Motor neuron (in vitro differentiated cells): ENCODE measurements at regions not wholly inside any gene's neighbourhood (a gene's known extent, or its start where the extent isn't known, plus 50 kb on each side); places are given as distances from the start of the nearest gene placed in this dataset.
A peak's percentile ranks its signal among the peaks of the same experiment; 100 is the strongest.
"Not testable (repeated sequence)": the region's sequence is repeated elsewhere in the genome, so short reads cannot be mapped to it uniquely, and the experiment has no call there.

Source experiments
- ATAC-seq, 8 experiments: fragments of 200-7000 bp; cut with Tn5 transposase; replicated peaks in 6 of 8; 2 replicates each; pipeline ENCODE4 v1.8.0; 2021; ENCODE audit warnings: mild to moderate bottlenecking in 8 of 8, moderate library complexity in 8 of 8
- H3K27ac ChIP-seq, 2 donors: fragments of 250-450 bp; sonication (Bioruptor Pico); 2 replicates each; pipeline ENCODE4 v1.9.0; 2021; ENCODE audit warnings: antibody characterized with exemption in 2 of 2, mild to moderate bottlenecking in 2 of 2, moderate library complexity in 1 of 2
- H3K4me1 ChIP-seq, 2 donors: fragments of 250-450 bp; sonication (Bioruptor Pico); replicated peaks in 1 of 2; 2 replicates each; pipeline ENCODE4 v1.6.1; 2021; ENCODE audit warnings: antibody characterized with exemption in 2 of 2, mild to moderate bottlenecking in 2 of 2, moderate library complexity in 1 of 2
- H3K4me3 ChIP-seq, 5 donors: fragments of 250-450 bp; sonication (Bioruptor Pico); 2 replicates each; pipeline ENCODE4 v1.9.0; 2021; ENCODE audit warnings: antibody characterized with exemption in 5 of 5, mild to moderate bottlenecking in 5 of 5, moderate library complexity in 4 of 5
- WGBS, 10 experiments: fragments of 450-650 bp; shearing (Covaris generic); methylation state at CpG; one replicate each; pipeline ENCODE4 v1.0.0; 2022; 5-methylcytosine and 5-hydroxymethylcytosine counted together
- in situ Hi-C, 9 experiments: fragments of 400-800 bp; cut with MboI; loops; one replicate each; pipeline ENCODE4 v1.15.0; 2021; ENCODE audit warnings: low sequenced_read_pairs in 9 of 9, low pct_unique_long_range_greater_than_20kb in 2 of 9; ENCODE audit not compliant: unreplicated experiment in 9 of 9

DNA sequence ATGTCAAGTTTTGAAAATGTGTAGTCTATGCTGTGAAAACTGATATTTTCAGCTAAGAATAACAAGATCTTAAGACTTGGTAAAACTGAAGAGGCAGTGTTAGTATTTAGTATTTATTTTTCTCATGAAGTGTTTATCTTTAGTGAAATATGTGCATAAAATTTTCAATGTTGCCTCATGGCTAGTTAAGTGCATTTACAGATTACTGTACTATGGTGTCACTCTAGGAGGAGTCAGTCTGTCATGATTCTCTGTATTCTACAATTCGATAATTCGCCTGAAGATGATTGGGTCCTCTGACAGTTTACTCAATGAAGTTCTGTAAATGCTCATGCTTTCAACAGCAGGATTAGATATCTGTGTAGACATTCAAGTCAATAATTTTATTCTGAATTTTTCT is 488.1 kb upstream of the GRM3 start:
- Histone ChIP-seq H3K4me3 (no peak overlapping the region), H3K4me1 (no peaks in the 10 kb centered on the region), H3K27ac (no peak overlapping the region)
- ATAC-seq: peak in 3 of 8 experiments; percentile 42 to 67 (median 65)
- in situ Hi-C loops: no loop called here
- WGBS, 10 experiments: 0 to 100% (median 79%) methylated on average over 1 to 2 of the region's 2 CpGs; no CpG with 5 or more reads in 3 of the 10 experiments

GRCh38 chr7:86152926-86153325 is 490.8 kb upstream of the GRM3 start:
- Histone ChIP-seq H3K4me3 (no peak overlapping the region), H3K4me1 (no peaks in the 10 kb centered on the region), H3K27ac (no peak overlapping the region)
- no peak for ATAC-seq
- in situ Hi-C loops: no loop called here
- WGBS, 10 experiments: 0 to 75% (median 43%) methylated on average over 1 to 2 of the region's 2 CpGs; no CpG with 5 or more reads in 4 of the 10 experiments

DNA sequence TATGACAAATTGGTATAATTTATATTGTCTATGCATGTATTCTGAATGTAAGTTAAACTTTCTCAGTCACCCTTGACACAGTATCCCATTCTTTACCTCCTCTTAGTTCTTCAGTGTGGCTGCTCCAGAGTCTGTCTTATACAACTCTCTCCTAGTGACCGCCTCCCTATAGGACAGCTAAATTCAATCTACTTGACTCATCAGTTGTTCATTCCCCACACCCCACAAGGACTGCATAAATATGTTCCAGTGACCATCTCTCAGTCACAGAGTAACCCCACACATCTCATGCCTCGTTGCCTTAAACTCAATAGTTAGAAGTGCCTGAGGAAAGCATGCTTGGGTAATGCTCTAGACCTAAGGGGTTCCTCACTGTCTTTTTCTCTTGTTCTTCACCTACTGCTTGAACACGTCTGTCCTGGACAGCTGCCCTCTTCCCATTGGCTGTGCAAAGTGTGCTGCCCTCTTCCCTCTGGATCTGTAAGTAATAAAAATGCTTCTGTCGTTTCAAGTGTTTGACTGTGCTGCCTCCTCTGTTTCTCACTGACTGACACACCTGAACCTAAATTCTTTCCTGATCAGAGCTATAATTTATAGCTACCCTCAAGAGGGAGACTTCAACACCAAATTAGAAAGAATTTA is 494.6 kb upstream of the GRM3 start:
- Histone ChIP-seq H3K27ac (no peak overlapping the region), H3K4me1 (peaks cover 0 to 4% of the 10 kb centered on the region in 2 donors), H3K4me3 (no peak overlapping the region)
- 0 to 100% (median 58%) methylated on average over 1 to 3 of the region's 4 CpGs; no CpG with 5 or more reads in 2 of the 10 experiments for WGBS, 10 experiments
- ATAC-seq: peak in 2 of 8 experiments; percentile 79 to 84
- in situ Hi-C loops: no loop called here

DNA sequence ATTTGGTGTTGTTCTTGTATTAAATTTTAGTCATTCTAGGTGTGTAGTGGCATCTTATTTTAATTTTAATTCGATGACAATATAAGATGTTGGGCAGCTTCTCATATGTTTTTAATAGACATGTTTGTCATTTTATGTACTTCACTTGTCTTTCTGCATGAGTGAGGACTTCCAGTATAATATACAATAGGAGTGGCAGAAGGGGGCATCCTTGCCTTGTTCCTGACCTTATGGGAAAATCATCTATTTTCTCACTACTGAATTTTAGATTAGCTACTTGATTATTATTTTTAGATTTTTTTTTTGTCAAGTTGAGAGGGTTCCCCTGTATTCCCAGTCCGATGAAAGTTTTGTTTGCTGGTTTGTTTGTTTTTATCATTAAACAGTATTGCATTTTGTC is 495.2 kb upstream of the GRM3 start:
- Histone ChIP-seq H3K27ac (no peak overlapping the region), H3K4me3 (no peak overlapping the region), H3K4me1 (peaks cover 0 to 6% of the 10 kb centered on the region in 2 donors)
- ATAC-seq: no peak
- in situ Hi-C loops: no loop called here
- 0 to 83% (median 60%) methylated on average over 1 to 2 of the region's 2 CpGs; no CpG with 5 or more reads in 1 of the 10 experiments for WGBS, 10 experiments

DNA sequence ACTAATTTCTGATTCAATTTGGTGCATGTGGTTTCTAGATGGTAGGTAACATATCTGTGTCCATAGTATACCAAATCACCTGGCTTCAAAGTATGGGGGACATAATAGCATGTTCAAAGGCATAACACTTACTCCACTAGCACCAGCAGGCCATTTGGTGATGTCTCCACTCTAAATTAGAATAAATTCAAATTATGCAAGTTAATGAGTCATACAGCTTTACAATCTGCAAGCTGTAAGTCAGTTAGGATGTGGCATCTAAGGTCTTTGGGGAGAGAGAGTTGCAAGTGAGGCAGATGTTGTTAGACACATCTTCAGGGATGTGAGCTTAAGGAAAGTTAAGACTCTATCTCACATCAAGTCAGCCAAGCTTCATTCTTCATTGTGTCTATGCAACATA is 506.4 kb upstream of the GRM3 start:
- in situ Hi-C loops: no loop called here
- ATAC-seq: peak in 3 of 8 experiments; percentile 76 to 93 (median 77)
- Histone ChIP-seq H3K27ac (no peak overlapping the region), H3K4me1 (no peaks in the 10 kb centered on the region), H3K4me3 (no peak overlapping the region)

DNA sequence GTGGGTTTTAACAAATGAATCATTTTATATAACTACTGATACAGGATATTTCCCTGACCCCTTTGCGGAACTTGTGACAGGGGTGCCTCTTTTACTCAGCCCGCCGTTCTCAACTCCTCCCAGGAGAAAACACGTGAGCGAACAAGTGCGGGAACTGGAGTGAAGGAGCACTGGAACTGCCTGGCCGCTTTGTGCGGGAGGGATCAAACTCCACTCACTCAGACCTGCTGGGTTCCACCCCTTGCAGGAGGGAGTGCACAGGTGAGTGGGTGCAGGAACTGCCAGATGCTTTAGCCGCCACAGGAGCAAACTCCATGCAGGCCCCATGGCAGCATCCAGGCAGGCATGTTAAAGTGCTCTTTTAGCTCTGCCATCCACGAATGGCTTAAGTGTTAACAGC is 513.4 kb upstream of the GRM3 start:
- H3K4me3 ChIP-seq: no peak overlapping the region
- 23 to 100% (median 79%) methylated on average over 1 to 8 of the region's 10 CpGs; no CpG with 5 or more reads in 4 of the 10 experiments for WGBS, 10 experiments
- no peak for ATAC-seq
- H3K4me1 ChIP-seq: no peaks in the 10 kb centered on the region
- H3K27ac ChIP-seq: no peak overlapping the region
- in situ Hi-C loops: no loop called here

GRCh38 chr7:86123476-86123875 is 520.2 kb upstream of the GRM3 start:
- H3K27ac ChIP-seq: no peak overlapping the region
- WGBS, 10 experiments: 9 to 100% (median 74%) methylated on average over 2 to 4 of the region's 4 CpGs; no CpG with 5 or more reads in 1 of the 10 experiments
- ATAC-seq: no peak
- H3K4me1 ChIP-seq: no peaks in the 10 kb centered on the region
- H3K4me3 ChIP-seq: no peak overlapping the region
- in situ Hi-C loops: no loop called here

DNA sequence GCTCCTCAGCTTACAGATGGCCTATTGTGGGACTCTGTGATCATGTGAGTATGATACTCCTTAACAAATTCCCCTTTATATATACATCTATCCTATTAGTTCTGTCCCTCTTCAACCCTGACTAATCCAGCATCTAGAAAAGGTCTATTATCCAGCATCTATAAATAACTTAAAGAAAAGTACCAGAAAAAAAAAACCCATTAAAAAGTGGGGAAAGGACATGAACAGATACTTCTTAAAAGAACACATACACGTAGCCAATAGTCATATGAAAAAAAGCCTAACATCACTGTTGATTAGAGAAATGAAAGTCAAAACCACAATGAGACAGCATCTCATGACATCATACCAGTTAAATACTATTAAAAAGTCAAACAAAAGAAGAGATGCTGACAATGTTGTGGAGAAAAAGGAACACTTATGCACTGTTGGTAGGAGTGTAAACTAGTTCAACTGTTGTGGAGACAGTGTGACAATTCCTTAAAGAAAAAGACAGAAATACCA is 549.5 kb upstream of the GRM3 start:
- in situ Hi-C loops: no loop called here
- no peak for ATAC-seq
- WGBS, 10 experiments: 0 to 88% (median 60%) methylated on average over 1 of the region's 1 CpG; no CpG with 5 or more reads in 1 of the 10 experiments
- H3K4me3 ChIP-seq: no peak overlapping the region
- H3K4me1 ChIP-seq: no peaks in the 10 kb centered on the region
- no peak overlapping the region for H3K27ac ChIP-seq

- Histone ChIP-seq H3K27ac (no peak overlapping the region), H3K4me1 (no peaks in the 10 kb centered on the region), H3K4me3 (no peak overlapping the region)
- ATAC-seq: no peak
- in situ Hi-C loops: no loop called here
- WGBS, 10 experiments: 0 to 50% (median 20%) methylated on average over 1 of the region's 1 CpG; no CpG with 5 or more reads in 4 of the 10 experiments
Observed at GRCh38 chr7:86091369-86091768, 552.3 kb upstream of the GRM3 start.

- no peak overlapping the region for H3K4me3 ChIP-seq
- in situ Hi-C loops: no loop called here
- 0 to 100% (median 59%) methylated on average over 1 of the region's 1 CpG; no CpG with 5 or more reads in 6 of the 10 experiments for WGBS, 10 experiments
- ATAC-seq: no peak
- H3K4me1 ChIP-seq: no peaks in the 10 kb centered on the region
- no peak overlapping the region for H3K27ac ChIP-seq
Observed at GRCh38 chr7:86089455-86089854, 554.3 kb upstream of the GRM3 start.

DNA sequence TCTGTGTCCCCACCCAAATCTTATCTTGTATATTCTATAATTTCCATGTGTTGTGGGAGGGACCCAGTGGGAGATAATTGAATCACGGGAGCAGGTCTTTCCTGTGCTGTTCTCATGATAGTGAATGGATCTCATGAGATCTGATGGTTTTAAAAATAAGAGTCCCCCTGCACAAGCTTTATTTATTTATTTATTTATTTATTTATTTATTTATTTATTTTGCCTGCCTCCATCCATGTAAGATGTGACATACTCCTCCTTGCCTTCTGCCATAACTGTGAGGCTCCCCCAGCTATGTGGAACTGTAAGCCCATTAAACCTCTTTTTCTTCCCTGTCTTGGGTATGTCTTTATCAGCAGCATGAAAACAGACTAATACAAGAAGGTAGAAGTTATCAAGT is 579.1 kb upstream of the GRM3 start:
- H3K4me3 ChIP-seq, H3K27ac ChIP-seq, ATAC-seq, H3K4me1 ChIP-seq, in situ Hi-C loops: not testable (repeated sequence)
- 0 to 100% (median 92%) methylated on average over 1 of the region's 1 CpG; no CpG with 5 or more reads in 2 of the 10 experiments for WGBS, 10 experiments

DNA sequence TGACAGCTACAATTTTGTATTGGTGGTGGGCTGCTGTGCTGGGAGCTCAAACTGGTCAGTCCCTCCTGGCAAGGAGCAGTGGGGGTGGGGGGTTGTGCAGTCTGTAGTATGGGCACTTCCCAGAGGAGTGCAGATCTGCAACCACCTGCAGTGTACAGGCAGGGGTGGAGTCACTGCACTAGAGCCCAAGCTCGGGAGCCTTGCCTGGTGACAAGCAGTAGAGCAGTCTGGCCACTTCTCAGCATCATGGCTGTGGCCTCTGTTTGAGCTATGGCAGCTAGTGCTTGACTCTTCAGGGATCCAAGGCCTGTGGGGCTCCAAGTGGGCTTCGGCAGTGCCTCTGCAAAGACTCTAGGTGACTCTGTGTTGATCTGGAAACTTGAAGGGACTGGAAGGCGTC is 585.1 kb upstream of the GRM3 start:
- WGBS, 10 experiments: 0 to 100% (median 53%) methylated on average over 1 to 2 of the region's 3 CpGs; no CpG with 5 or more reads in 4 of the 10 experiments
- in situ Hi-C loops: no loop called here
- H3K4me3 ChIP-seq: no peak overlapping the region
- no peak overlapping the region for H3K27ac ChIP-seq
- no peak for ATAC-seq
- no peaks in the 10 kb centered on the region for H3K4me1 ChIP-seq

GRCh38 chr7:86050918-86051317 is 592.8 kb upstream of the GRM3 start:
- in situ Hi-C loops: no loop called here
- Histone ChIP-seq H3K27ac (no peak overlapping the region), H3K4me1 (no peaks in the 10 kb centered on the region), H3K4me3 (no peak overlapping the region)
- ATAC-seq: peak in 3 of 8 experiments; percentile 39 to 83 (median 63)
- WGBS, 10 experiments: 0 to 100% (median 30%) methylated on average over 1 of the region's 1 CpG; no CpG with 5 or more reads in 2 of the 10 experiments

DNA sequence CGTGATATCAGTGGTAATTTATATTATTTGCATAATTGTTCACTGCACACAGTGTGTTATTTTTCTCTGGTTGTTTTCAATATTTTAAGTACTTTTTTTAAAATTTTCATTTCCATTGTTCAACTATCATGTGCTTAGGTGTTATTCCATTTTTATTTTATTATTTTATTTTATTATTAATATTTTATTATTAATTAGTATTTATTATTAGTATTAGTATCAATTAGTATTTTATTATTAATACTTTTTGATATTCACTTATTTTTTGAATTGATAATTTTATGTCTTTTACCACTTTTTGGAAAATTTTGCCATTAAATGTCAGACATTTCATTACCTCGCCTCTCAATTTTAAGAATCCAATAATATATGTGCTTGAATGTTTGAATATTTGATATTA is 593.8 kb upstream of the GRM3 start:
- in situ Hi-C loops: no loop called here
- no peaks in the 10 kb centered on the region for H3K4me1 ChIP-seq
- H3K27ac ChIP-seq: no peak overlapping the region
- 4 to 100% (median 91%) methylated on average over 1 to 2 of the region's 2 CpGs for WGBS, 10 experiments
- ATAC-seq: no peak
- no peak overlapping the region for H3K4me3 ChIP-seq
